ENCODE measurements at regions not wholly inside any gene's neighbourhood (a gene's known extent, or its start where the extent isn't known, plus 50 kb on each side); places are given as distances from the start of the nearest gene placed in this dataset.

DNA sequence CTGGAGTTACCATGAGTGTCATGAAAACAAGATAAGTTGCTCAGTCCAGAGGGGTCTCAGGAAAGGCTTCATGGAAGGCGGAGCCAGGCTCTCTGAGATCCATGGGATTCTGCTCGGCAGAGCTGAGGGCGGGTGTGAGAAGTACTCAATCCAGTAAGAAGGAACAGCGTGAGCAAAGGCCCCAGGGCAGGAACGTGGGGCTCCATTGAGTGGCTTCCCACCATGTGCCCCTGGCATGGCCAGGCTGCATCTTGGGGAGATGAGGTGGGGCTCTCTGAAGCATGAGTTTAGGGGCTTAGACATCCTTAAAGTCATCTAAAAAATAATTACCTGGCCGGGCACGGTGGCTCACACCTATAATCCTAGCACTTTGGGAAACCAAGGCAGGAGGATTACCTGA is 58.0 kb downstream of the ARL6IP4 start:
- DNase-seq, result no peak

DNA sequence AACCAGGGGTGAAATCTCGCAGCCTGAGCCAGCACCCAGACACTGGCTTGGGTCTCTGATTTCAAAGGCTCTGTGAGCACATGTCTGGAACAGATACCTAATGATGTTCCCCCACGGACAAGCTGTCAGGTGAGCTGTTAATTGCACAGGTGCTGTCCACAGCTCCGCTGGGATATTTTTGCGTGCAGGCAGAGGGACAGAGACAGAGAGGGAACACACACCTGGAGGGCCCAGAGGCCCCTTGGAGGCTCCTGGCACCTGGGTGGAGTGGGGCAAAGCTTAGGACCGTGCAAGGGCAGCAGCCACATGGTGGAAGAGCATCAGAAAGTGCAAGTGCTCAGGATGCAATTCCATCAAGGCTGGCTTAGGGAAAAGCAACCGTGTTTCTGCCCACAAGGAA is 57.3 kb downstream of the ARL6IP4 start:
- no peak for DNase-seq

DNA sequence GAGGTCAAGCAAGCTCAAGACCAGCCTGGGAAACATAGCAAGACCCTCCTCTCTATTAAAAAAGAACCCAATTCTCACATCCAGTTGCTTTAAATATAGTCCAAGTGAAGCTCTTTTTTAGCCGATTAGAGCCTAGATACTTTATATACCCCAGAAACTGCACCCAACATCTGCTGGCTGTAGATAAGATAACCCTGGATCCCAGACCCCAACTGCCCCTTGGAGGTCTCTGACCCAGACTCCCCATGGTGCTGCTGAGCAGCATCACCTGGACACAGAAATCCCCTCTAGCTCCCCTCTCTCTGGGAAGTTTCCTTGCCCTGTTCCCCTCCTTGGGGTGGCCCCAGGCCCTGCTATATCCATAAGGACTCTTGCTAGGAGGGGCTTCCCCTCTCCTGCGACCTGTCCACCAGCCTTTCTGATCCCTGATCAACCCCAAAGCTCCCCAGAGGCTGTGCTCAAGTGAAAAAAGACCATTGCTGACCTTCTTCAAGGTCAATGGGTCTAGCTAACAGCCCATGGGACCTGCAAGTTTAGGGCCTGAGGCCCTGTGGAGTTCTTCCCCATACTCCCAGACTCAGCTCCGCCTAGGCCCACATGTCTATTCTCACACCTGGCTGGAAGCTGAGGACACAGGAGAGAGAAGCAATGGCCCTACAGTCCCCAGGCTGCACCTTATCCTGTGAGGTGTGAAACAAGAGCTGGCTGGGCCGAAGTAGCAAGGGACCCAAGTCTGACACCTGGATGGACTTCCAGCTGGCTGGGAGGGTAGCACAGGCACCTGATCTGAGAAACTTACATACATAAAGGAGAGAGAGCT is 56.2 kb downstream of the ARL6IP4 start:
- DNase-seq, result no peak

DNA sequence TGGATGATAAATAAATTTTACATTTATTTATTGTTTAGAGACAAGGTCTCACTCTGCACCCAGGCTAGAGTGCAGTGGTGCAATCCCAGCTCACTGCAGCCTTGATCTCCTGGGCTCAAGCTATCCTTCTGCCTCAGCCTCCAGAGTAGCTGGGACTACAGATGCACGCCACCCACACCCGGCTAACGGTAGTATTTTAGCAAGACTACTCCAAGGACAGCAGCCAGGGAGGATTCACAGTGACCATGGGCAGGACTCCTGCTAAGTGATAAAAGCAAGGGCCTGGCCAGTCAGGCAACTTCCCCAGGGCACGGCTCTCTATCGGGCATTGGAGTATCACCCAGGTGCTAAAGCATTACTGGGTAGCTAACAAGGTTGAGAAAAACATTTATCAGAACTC is 55.4 kb downstream of the ARL6IP4 start:
- no peak for DNase-seq

DNA sequence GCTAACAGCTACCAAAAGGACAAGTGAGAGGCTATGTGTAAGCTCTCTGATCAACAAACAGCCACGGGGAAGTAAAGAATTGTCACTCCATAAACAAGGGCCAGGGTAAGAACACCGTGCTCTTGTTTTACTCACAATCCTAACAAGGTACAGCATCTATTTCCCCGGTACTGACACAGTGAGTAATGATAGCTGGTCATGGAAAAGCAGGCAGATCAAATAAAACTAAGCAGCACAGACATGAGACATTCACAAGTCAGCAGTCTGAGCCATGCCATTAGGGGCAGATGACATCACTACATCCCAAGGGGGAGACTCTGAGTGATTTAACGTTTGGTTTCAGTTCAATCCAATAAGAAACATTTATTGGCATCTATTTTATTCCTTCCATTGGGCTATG is 54.4 kb downstream of the ARL6IP4 start:
- DNase-seq, result no peak

DNA sequence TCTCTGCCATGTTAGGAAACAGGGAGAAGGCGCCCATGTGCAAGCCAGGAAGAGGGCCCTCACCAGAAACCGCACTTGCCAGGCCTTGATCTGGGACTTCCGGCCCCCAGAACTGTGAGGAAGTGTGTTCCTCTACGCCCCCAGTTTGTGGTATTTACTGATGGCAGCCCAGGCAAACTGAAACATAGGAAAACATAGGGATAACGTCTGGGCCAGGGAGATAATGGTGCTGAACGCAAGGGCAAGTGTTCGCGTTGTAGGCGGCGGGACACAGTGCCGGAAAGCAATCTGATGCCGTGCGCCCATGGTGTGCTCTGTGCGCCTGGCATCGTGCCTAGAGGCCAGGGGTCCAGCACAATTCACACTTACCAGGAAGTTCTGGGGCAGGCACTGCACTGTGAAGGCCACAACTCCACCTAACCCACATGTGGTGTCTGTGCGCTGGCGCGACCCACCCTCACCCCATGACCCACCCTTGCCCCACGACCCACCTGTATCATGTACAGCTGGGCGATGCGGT is 53.6 kb downstream of the ARL6IP4 start:
- DNase-seq, result no peak

DNA sequence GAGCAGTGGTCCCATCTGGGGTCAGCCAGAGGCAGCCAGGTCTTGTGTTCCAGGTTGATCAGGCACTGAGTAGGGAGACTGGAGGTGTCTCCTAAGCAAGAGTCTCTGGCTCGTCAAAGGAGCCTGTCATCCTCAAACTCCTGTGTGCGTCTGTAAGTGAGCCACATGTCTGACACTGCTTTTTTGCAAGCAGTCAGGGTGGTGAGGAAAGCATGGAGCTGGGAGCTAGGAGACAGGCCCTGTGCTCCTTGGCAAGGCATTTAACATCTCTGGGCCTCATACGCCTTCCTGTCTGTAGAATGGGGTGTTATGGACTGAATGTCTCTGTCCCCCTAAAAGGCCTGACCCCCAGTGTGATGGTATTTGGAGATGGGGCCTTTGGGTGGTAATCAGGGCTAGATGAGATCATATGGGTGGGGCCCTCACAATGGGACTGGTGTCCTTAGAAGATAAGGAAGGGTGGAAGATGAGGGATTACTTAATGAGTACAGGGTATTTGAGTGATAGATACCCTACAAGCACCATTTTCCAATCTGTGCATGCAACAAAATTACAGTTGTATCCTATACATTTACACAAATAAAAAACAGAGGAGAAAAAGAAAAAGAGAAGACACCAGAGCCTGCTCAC is 53.0 kb downstream of the ARL6IP4 start:
- no peak for DNase-seq

DNA sequence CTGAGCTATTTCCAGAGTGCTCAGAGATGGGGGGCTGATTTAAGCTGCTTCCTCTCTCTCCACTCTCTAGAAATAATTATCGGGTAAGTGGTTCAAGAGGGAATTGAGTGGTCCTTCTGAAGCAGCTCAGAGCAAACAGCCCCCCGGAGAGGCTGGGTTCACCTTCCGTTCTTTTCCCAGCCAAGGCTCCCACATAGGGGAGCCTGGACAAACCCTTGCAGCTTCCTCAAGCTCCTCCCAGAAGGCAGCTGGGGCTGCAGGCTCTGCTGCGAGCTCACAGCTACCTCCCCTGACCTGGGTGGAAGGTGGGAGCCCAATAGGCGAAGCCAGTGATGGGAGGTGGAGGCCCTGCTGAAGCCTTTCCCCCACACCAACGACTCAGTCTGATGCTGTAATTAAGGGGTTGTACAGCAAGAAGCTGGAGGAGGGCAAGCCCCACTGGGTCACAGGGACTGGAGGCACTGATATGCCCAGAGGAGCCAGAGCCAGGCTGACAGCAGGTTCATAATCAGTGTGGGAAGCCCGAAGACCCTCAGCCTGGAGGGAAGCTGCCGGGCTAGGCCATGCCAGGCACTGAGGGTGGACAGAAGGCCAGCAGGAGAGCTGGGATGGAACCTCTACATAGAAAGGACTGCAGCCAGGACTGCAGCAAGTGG is 52.4 kb downstream of the ARL6IP4 start:
- DNase-seq, result no peak

All from femur (tissue), 1 donor.